ENCODE measurements at regions not wholly inside any gene's neighbourhood (a gene's known extent, or its start where the extent isn't known, plus 50 kb on each side); places are given as distances from the start of the nearest gene placed in this dataset.

DNA sequence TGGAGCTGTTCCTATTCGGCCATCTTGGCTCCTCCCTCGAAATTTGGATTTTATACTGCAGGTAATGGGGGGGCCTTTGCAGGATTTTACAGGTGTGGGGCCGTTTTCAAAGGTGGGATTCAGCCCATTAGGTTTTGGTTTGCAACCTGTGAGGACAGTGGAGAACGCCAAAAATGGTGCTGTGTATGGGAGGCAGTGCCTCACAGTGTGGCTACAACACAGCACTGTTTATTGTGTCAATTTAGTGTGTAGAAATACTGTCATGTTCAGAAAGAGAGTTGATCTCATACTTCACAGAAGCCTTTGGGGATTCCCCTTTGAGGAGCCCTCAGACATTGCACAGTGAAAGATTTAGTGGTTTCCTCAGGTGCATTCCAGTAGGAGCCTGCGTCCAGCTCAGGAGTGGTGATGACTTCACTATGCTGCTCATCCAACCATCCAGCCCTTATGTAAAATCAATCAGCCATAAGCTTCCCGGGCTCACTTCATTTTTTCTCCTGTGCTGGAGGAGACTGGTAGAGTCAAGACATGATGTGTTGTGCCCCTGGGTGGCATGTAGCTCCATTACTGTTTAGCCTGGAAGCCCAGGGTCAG is 92.7 kb upstream of the PRMT8 start:
- TF ChIP-seq POLR2AphosphoS5 (IDR thresholded peaks at IDR 0.05) (no peak), POLR2A (IDR thresholded peaks at IDR 0.05; ENCODE audit: low read depth) (no peak)
- TF ChIP-seq, protein P1, sequence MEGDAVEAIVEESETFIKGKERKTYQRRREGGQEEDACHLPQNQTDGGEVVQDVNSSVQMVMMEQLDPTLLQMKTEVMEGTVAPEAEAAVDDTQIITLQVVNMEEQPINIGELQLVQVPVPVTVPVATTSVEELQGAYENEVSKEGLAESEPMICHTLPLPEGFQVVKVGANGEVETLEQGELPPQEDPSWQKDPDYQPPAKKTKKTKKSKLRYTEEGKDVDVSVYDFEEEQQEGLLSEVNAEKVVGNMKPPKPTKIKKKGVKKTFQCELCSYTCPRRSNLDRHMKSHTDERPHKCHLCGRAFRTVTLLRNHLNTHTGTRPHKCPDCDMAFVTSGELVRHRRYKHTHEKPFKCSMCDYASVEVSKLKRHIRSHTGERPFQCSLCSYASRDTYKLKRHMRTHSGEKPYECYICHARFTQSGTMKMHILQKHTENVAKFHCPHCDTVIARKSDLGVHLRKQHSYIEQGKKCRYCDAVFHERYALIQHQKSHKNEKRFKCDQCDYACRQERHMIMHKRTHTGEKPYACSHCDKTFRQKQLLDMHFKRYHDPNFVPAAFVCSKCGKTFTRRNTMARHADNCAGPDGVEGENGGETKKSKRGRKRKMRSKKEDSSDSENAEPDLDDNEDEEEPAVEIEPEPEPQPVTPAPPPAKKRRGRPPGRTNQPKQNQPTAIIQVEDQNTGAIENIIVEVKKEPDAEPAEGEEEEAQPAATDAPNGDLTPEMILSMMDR (IDR thresholded peaks at IDR 0.05): no peak

All from esophagus muscularis mucosa (tissue), 3 donors.